NCI-H128 (cell line): ENCODE measurements at regions not wholly inside any gene's neighbourhood (a gene's known extent, or its start where the extent isn't known, plus 50 kb on each side); places are given as distances from the start of the nearest gene placed in this dataset.
"Not testable (repeated sequence)": the region's sequence is repeated elsewhere in the genome, so short reads cannot be mapped to it uniquely, and the experiment has no call there.

Source experiments
- DNase-seq: peaks from one replicate; lab custom pipeline; 2025; ENCODE audit not compliant: unreplicated experiment; lab: John Stamatoyannopoulos, UW

DNA sequence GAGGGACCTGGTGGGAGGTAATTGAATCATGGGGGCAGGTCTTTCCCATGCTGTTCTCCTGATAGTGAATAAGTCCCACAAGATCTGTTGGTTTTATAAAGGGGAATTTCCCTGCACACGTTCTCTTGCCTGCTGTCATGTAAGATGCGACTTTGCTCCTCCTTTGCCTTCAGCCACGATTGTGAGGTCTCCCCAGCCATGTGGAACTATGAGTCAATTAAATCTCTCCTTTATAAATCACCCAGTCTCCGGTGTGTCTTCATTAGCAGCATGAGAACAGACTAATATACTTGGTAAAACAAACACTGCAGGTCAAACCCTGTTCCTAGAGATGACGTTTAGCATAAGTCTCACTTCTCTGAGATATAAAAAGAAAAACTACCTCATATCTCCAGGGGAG is 148.3 kb downstream of the MATN1 start:
- no peak for DNase-seq

DNA sequence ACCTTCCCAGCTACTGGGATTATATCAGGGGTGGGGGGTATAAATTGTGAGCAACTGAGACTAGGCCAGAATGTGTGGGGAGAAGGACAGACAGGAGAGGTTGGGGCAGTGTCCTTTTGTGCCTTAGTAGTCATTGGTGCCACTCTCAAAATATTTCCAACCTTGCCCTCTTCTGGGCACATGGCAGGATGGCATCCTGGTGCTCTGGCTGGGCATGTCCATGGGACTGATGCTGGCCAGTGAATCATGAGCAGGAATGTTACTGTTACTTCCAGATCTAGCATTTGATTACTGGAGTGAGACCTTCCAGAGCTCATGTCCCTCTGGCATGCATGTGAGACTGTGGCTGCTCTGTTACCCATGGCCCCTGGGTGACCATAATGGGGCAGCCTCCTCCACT is 151.2 kb downstream of the MATN1 start:
- no peak for DNase-seq

DNA sequence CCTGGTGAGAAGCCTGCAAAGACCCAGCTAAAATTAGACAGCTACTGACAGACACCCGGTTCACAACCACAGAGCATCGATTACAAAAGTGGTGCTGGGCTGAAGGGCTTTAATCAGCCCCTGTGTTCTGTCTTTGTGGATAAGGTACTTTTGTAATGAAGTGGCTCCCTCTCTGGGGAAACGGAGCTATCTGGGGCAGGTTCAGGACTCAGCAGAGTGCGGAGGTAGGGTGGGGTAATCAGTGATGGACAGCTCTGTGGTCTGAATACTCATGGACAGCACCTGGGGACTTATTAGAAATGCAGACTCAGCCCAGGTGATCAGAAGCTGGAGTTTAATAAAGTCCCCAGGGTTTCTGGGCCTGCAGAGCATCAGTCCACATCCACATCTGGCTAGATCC is 152.0 kb downstream of the MATN1 start:
- no peak for DNase-seq

DNA sequence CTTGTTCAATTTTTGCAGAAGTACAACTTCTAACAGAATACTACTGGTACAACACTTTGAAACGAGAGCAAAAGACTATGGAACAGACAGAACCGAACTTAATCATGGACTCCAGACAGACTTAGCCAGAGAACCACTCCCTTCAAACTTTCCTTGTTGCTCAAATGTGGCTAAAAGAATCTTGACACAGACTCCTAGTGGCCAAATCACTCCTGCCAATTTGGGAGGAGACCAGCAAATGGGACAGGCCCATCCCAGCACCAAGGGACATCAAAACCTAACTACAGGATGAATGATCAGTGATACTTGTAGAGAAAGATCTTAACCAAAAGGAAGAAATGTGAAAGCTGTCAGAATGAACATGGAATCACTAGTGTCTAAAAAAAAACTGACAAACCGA is 154.0 kb downstream of the MATN1 start:
- DNase-seq, result no peak

DNA sequence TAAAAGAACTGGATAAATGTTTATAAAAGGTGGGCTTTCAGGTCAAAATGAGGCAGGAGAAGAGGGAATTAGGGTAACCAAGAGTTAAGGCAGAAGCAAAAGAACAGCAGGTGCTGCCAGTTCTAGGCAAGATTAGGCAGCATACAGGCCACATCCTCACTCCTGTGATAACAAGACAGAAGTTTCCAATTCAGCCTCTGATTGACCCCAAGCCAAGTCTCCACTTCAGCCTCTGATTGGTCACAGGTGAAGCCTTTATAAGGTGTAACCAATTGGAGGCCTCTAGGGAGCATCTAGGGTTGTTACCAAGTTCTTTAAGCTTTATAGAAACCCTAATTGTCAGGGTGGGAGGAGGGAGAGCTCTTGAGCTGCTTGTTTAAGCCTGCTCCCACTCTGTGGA is 160.8 kb downstream of the MATN1 start:
- no peak for DNase-seq

DNA sequence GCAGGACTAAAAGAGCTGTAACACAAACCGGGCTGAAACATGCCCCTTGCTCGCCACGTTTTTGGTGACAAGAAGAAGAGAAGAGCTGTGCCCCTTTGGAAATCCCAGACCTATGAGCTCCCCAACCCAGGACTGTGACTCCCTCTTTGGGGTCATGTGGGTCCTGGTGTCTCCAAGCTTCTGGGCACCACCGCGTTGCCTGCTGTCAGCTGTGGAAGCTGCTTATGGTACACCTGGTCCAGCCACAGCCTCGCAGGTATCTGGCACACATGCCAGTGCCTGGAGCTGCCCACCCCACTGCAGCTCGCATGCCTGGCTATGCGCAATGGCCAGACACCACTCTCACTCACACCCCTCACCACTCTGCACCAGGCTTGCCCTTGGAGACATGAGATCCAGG is 171.8 kb downstream of the MATN1 start:
- DNase-seq, result no peak

DNA sequence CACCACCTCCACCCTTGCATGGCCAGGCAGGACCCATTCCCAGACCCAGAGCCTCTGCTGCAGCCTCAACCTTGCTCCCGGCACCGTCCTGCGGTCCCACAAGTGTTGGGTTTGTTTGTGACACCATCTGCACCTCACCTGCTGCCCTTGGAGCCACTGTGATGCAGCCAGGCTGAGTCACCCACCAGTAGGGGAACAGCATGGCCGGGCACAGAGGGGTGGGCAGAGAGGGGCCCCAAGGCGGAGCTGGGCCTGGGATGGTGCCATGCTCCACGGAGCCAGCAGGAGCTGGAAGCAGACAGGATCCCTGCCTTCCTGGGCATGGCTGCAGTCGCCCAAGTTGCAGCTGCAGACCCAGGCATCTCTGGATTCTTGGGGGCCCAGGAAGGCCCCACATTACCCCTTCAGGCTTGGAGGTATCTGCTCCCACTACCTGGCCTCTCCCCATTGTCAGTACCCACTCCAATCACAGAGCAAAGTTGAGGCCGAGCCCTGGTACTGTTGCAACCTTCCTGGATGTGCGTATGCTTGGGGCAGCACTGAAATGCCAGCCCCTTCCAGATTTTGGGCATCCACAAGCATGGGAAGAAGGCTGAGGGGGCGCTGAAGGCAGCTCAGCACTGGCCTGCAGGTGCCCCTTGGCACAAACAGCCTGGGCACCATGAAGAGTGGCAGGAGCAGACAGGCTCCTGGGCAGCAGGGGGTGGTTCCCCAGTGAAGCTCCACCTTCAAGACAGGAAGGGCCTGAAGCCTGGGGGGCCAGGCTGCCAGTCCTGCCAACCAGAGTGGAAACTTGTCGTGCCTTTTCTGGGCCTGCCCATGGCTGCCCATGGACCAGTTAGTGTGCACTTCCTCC is 172.8 kb downstream of the MATN1 start:
- no peak for DNase-seq

DNA sequence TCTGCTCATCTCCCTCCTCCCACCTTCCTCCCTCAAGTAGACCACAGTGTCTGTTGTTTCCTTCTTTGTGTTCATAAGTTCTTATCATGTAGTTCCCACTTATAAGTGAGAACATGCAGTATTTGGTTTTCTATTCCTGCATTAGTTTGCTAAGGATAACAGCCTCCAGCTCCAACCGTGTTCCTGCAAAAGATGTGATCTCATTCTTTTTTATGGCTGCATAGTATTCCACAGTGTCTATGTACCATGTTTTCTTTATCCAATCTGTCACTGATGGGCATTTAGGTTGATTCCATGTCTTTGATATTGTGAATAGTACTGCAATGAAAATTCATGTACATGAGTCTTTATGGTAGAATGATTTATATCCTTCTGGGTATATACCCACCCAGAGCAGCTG is 173.5 kb downstream of the MATN1 start:
- DNase-seq, result not testable (repeated sequence)

DNA sequence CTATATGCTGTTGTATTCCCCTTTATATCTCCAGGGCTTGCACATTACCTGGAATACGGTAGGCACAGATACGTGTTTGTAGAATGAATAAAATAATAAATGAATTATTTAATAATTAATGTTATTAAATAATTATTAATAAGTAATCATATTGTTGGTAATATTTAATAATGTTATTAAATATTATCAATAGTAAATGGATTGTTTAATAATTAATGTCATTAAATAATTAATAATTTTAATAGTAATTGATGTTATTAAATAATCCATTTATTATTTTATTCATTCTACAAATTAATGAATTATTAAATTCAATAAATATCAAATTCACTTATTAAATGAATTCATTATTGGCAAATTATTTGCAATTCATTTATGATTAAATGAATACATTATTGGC is 175.1 kb downstream of the MATN1 start:
- DNase-seq, result no peak

DNA sequence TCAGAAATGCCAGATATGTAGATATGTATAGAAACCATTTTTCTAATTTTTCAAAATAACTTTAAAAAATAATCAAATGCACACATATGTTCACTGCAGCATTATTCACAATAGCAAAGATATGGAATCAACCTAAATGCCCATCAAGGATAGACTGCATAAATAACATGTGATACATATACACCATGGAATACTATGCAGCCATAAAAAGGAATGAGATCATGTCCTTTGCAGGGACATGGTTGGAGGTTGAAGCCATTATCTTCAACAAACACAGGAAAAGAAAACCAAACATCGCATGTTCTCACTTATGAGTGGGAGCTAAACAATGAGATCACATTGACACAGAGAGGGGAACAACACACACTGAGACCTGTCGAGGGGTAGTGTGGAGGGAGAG is 176.1 kb downstream of the MATN1 start:
- not testable (repeated sequence) for DNase-seq

DNA sequence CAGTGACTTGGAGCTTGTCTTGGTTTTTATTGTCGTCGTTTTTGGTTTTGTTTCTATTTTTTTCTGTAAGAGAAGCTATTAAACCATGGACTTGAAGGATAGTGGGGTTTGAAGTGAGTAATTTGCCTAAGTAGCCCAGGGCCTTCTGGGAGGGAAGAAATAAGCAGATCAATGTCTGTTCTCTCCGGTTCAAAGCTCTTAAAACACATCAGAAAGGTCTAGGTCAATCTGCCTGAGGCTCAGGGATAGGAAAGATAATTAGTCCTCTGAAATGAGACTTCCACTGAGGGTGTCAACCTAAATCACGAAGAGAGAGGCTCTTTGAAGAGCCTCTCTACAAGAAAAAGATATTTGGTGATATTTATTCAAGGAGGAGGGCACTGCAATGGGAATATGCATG is 178.0 kb downstream of the MATN1 start:
- DNase-seq, result no peak

DNA sequence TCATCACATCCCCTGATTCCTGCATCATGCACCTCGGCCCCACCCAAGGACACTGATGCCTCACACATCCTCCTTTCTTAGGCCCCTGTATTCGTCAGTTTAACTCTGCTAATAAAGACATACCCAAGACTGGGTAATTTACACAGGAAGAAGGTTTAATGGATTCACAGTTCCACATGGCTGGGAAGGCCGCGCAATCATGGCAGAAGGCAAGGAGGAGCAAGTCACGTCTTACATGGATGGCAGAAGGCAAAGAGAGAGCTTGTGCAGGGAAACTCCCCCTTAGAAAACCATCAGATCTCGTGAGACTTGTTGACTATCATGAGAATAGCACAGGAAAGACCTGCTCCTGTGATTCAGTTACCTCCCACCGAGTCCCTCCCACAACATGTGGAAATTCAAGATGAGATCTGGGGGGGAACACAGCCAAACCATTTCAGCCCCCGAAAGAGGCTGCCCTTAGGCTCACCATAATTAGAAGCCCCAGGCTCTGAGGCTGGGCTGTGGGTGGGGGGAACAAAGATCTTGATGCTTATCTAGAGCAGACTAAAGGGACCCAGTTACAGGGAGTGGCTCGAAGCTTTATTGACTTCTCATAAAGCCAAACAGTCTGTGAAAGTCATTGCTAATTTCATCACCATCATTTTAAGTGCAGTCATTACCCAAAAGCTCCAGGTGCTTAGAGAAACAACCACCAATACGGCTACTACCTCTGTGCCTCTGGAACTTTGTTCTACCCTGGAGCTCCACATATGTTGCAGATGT is 181.5 kb downstream of the MATN1 start:
- no peak for DNase-seq

DNA sequence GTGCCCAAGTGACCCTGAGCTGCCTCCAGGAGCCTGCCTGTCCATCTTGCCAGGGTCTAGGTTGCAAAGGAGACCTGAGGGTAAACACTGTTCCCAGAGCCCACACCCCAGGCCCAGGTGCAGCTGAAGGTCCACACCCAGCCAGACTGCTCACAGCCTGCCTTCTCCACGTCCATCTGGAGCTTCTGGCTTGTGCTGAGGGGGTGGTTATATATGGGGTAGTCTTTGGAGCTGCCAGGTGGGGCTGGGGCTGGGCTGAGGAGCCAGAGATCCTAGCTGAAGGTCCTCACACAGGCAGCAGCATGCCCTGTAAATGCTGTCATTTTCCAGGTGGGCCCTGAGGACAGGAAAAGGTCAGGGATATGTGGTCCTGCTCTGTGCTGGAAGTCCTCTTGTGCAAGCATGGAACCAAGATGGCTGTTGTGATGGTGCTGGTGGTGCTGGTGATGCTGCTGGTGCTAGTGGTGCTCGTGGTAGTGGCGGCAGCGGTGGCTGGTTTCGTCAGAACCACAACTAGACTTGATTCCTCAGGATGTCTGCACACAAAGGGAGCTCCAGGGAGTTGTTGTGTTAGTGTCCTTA is 182.7 kb downstream of the MATN1 start:
- no peak for DNase-seq

DNA sequence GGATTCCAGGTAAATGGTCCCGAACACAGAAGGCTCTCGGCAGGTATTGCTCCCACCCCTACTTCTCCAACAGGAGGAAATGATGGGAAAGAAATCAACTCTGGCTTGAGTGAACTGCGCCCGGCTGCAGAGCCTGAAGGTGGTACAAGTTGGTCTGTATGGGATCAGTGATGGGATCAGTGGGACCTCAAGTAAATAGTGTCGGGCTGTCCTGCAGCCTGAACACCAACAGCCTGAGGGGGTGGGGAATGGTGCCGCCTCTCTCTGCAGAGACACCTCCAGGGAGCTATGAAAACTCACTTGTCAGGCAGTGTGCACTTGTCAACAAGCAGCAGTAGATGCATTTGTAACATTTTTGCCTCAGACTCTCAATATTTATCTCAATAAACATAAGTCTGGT is 183.5 kb downstream of the MATN1 start:
- no peak for DNase-seq

DNA sequence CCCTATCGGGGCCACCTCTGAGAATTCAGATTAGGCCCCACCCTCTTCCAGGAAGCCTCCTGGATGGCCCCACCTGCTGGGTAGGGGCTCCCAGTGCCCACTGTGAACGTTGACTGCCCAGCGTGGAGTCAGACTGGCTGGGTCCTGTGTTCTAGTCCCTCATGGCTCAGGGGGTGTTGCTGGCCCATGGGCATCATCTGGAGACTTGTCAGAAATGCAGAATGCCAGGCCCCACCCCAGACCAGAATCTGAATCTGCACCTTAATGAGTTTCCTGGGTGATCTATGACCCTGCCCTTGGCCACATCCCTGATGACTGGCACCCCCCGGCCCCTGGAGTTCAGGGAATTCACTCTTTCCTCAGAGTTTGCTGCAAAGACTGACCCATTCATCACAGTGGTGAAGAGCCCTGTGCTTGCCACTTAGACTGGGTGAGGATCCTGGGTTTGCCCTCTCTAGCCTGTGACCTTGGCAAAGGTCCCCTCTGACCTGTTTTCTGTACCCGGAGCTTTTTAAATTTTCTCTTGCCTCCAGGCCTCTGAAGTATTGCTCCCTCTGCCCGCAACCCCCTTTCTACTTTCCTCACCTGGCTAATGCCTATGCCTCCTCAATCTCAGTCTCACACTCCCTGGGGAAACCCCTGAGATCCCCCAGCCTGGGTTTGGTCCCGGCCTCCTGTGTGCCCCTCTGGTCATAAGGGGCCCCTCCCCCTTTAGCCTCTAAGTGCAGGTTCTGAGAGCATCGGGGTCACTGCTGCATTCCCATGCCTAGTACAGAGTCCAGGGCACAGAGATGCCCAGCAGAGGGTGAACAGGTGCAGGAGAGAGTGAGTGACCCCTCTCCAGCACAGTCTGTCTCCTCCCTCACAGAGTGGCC is 184.2 kb downstream of the MATN1 start:
- no peak for DNase-seq

DNA sequence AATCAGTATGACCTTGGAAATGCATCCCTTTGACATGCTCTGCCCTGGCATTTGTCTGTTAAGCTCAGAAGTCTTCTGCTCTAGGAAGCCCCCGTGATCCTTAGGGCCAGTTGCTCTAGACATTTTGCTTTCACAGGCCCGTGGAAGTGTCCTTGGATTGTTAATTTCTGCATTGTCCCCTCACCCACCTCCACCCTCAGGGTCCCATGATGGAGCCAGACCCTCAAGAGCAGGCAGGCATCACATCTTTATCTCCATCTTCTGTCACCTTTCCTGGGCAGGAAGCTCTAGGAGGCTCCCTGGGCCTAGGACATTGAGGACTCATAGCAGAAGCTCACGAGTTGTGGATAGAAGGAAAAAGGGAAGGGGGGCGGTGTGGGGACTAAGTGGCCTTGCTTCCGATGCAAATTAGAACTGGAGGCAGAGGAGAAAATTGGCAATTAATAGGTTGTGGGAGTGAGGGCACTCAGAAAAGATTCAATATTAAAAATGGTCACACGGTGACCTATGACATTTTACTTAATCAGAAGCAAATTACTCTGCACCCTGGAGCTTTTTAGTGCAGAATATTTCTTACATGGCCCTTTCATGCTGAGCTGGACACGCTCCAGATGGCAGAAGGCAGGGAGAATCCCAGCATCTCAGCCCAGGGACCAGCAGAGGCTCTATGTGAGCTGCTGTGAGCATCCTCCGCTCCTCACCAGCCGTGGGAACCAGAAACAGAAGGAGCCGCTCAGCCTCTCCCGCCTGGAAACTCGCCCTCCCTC is 185.0 kb downstream of the MATN1 start:
- no peak for DNase-seq

DNA sequence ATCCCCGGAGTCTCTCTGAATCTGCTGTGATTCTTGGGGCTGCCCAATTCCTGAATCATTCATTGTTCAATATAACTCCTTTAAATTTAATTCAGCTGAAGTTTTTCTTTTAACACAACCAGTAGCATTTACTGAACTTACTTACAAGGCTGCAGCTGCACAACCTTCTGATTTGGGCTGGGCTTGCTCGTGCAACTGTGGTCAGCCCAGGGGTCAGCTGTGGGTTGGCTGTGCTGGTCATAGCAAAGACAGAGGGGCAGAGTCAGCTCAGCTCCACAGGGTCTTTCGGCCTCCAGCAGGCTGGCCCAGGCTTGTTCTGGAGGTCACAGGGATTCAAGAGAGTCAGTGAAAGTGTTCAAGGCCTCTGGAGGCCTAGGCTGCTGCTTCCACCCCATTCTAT is 186.1 kb downstream of the MATN1 start:
- DNase-seq, result no peak

DNA sequence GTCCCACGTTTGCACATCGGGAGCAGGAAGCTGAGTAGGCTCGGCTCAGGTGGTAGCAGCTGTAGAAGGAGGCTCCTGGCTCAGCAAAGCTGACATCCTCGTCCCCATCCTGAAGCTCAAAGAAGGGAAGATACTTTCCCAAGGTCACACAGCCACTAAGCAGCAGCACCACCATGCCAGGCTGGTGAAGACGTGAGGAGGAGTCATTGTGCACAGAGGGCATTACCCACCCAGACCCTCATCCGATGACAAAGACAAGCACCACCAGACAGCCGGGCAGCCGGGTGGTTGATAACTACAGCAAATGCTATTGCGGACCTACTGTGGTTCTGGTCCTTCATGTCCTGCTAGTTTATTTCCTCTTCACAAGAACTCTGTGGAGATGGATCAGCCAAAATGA is 186.9 kb downstream of the MATN1 start:
- DNase-seq, result no peak

DNA sequence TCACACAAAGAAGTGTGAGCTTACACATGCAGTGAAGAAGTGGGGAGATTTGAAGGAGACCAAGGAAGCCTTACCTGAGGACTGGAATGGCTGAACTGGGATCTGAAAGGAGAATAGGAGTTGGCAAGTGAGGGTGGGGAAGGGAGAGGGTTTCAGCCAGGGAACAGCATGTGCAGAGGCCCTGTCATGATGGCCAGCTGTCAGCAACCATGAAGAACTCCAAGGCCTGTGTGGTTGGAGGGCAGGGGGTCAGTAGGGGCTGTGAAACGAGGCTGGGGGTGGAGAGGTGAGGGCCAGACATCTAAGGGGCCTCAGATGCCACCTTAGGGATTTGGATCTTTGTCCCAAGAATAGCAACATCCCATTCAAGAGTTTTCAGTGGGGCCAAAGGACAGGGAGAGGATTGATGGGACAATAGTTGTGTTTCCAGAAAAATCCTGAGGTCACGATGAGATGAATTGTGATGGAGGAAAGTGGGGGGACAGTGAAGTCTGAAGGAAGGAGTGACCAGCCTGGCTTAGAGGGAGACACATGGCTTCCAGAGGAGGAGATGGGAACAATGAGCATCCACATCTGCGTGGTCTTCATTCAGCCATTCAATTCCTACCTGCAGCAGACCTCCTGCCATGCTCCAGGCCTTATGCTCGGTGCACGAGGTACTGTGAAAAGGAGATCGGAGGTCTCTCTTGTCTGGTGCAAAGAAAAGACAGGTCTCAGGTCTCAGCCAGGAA is 187.6 kb downstream of the MATN1 start:
- DNase-seq, result no peak

DNA sequence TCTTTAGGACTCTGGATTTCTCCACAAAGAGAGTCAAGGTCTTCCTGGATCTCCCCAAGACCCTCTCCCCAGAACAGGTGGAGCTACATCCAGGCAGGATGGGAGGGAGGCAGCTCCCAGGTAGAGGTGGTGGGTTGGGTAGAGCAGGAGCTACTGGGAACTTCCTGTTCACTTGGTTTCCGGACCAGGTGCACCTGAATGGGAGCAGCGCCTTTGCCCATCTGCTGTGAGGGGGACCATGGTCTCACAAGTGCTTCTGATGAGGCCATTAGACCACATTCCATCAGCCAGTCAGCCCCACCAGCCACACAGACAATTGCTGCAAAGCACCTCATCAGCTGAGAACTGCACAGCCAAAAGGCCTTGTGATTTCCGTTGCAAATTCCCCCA is 188.8 kb downstream of the MATN1 start:
- DNase-seq, result no peak
